GM12878 (cell line): ENCODE measurements at regions not wholly inside any gene's neighbourhood (a gene's known extent, or its start where the extent isn't known, plus 50 kb on each side); places are given as distances from the start of the nearest gene placed in this dataset.
"Not testable (repeated sequence)": the region's sequence is repeated elsewhere in the genome, so short reads cannot be mapped to it uniquely, and the experiment has no call there.

ENCODE experiments used
- ATAC-seq: fragments of 200-7000 bp; cut with Tn5 transposase; 3 replicates; pipeline ENCODE4 v1.9.1; 2020; ENCODE audit warnings: mild to moderate bottlenecking, moderate library complexity
- BruUV-seq: library from RNA; stranded (reverse); fragments of 400-500 nt; replicated peaks from 2 replicates; lab custom pipeline; 2021; lab: Mats Ljungman, UMichigan
- CTCF ChIA-PET: fragments of 300-600 bp; sonication (Branson Sonifier 250); formaldehyde crosslinking; extraction: SDS; loops from one replicate; lab custom pipeline; 2021; ENCODE audit warnings: inconsistent platforms; lab: Yijun Ruan, JAX
- POLR2A ChIA-PET: fragments of 350-600 bp; formaldehyde crosslinking; extraction: SDS; loops from one replicate; lab custom pipeline; 2021; ENCODE audit warnings: inconsistent platforms; lab: Charles Lee
- RAD21 ChIA-PET: fragments of 300-600 bp; sonication (Branson Sonifier 250); formaldehyde crosslinking; loops from one replicate; lab custom pipeline; 2023; ENCODE audit warnings: antibody characterized with exemption; ENCODE audit not compliant: unreplicated experiment; lab: Charles Lee
- SMC1A ChIA-PET: fragments of 300-600 bp; sonication (Branson Sonifier 250); formaldehyde crosslinking; loops from one replicate; lab custom pipeline; 2023; ENCODE audit not compliant: unreplicated experiment, uncharacterized antibody; lab: Charles Lee
- DNase-seq: peaks from one replicate; pipeline ENCODE4 v3.0.0-alpha.2; 2011; ENCODE audit warnings: low read depth, low spot score
- FAIRE-seq: peaks from 3 replicates; lab custom pipeline; 2011; peaks lifted over from hg19 to GRCh38; lab: Jason Lieb, UNC
- H2AFZ ChIP-seq: 2 replicates; pipeline ENCODE4 v1.6.0; 2011; ENCODE audit warnings: low read depth, low read length, control low read depth; ENCODE audit not compliant: control insufficient read depth
- H3K27ac ChIP-seq: 2 replicates; pipeline ENCODE4 v1.5.1; 2011; ENCODE audit warnings: control low read depth; ENCODE audit not compliant: control insufficient read depth, insufficient read depth
- H3K27me3 ChIP-seq, 2 experiments: replicated peaks in 1 of 2; 2 replicates each; pipeline versions ENCODE4 v1.6.0 to v1.6.1; 2011; ENCODE audit warnings: low read length in 1 of 2; ENCODE audit not compliant: control insufficient read depth in 2 of 2, insufficient read depth in 2 of 2
- H3K36me3 ChIP-seq, 2 experiments: 2 replicates each; pipeline ENCODE4 v1.5.1; 2011; ENCODE audit warnings: low read length in 1 of 2; ENCODE audit not compliant: control insufficient read depth in 2 of 2, insufficient read depth in 2 of 2
- H3K4me1 ChIP-seq: 2 replicates; pipeline ENCODE4 v1.6.1; 2011; ENCODE audit warnings: mild to moderate bottlenecking, low read length, moderate library complexity, mixed read lengths; ENCODE audit not compliant: control insufficient read depth, insufficient read depth
- H3K4me2 ChIP-seq: 2 replicates; pipeline ENCODE4 v1.6.0; 2011; ENCODE audit warnings: control low read depth; ENCODE audit not compliant: control insufficient read depth, insufficient read depth
- H3K4me3 ChIP-seq: fragments of 200-600 bp; sonication (generic); 2 replicates; pipeline ENCODE4 v1.5.1; 2016
- H3K79me2 ChIP-seq: 2 replicates; pipeline ENCODE4 v1.6.0; 2011; ENCODE audit warnings: low read length; ENCODE audit not compliant: control insufficient read depth, insufficient read depth
- H3K9ac ChIP-seq: 2 replicates; pipeline ENCODE4 v1.8.0; 2011; ENCODE audit warnings: low read length, control low read depth, mixed read lengths; ENCODE audit not compliant: control insufficient read depth, insufficient read depth
- H3K9me3 ChIP-seq: replicated peaks from 3 replicates; pipeline ENCODE4 v1.5.1; 2011; ENCODE audit warnings: mild to moderate bottlenecking, low read length; ENCODE audit not compliant: control insufficient read depth, insufficient read depth
- H4K20me1 ChIP-seq: 2 replicates; pipeline ENCODE4 v1.6.0; 2011; ENCODE audit not compliant: control insufficient read depth, insufficient read depth
- NFIC ChIP-seq: IDR thresholded peaks from 2 replicates; pipeline ENCODE4 v1.6.1; 2012; ENCODE audit warnings: low read depth, mild to moderate bottlenecking, inconsistent platforms, low read length, moderate library complexity
- RB1 ChIP-seq: fragments of 450-650 bp; formaldehyde crosslinking; IDR thresholded peaks from 2 replicates; pipeline ENCODE4 v1.6.1; 2017; ENCODE audit warnings: mild to moderate bottlenecking, borderline replicate concordance
- WRNIP1 ChIP-seq: IDR thresholded peaks from 2 replicates; pipeline ENCODE4 v1.6.1; 2011; ENCODE audit warnings: low read depth, low read length, improper control_type of control experiment, borderline replicate concordance
- ZNF592 ChIP-seq: fragments of 450-650 bp; IDR thresholded peaks from 2 replicates; pipeline ENCODE4 v1.6.1; 2017; ENCODE audit warnings: mild to moderate bottlenecking, moderate library complexity
- WGBS: methylation state at CpG from one replicate; pipeline ENCODE4 v1.1.6; 2016; ENCODE audit warnings: low lambda C conversion rate; ENCODE audit not compliant: insufficient replicate concordance, insufficient coverage; ENCODE audit errors: missing lambda C conversion rate; 5-methylcytosine and 5-hydroxymethylcytosine counted together
- in situ Hi-C: fragments of 300-500 bp; cut with MboI; formaldehyde crosslinking; loops from 9 replicates; pipeline ENCODE4 v1.14.3; 2018; ENCODE audit warnings: mixed read lengths
- intact Hi-C: fragments of 100-400 bp; cut with micrococcal nuclease; formaldehyde crosslinking; loops from one replicate; pipeline ENCODE4 v1.14.2; 2022; ENCODE audit not compliant: unreplicated experiment
- TF ChIP-seq, protein P1 (sequence below): fragments of 450-650 bp; IDR thresholded peaks from 2 replicates; pipeline ENCODE4 v1.6.1; 2017; ENCODE audit warnings: mild to moderate bottlenecking, moderate library complexity

- ATAC-seq, H2AFZ ChIP-seq, BruUV-seq, intact Hi-C loops, H3K4me1 ChIP-seq, H3K4me2 ChIP-seq, H3K79me2 ChIP-seq, RAD21 ChIA-PET, POLR2A ChIA-PET, H3K36me3 ChIP-seq, DNase-seq, SMC1A ChIA-PET, CTCF ChIA-PET, FAIRE-seq, H3K4me3 ChIP-seq, H3K9ac ChIP-seq, H3K9me3 ChIP-seq, H4K20me1 ChIP-seq, H3K27ac ChIP-seq, in situ Hi-C loops, H3K27me3 ChIP-seq: not testable (repeated sequence)
- 0% methylated on average over 1 of the region's 1 CpG for WGBS
Observed at GRCh38 chr1:118453856-118454255, 268.8 kb upstream of the SPAG17 start.

GRCh38 chr1:118445156-118445555 is 260.1 kb upstream of the SPAG17 start:
- intact Hi-C loops: no loop called here
- DNase-seq (no peak), FAIRE-seq (no peak), ATAC-seq (no peak)
- SMC1A ChIA-PET: no interaction called here
- Histone ChIP-seq H2AFZ (no peak overlapping the region), H3K79me2 (no peaks in the 10 kb centered on the region), H3K9me3 (no peaks in the 10 kb centered on the region), H3K4me1 (no peaks in the 10 kb centered on the region), H3K36me3 (no peaks in the 10 kb centered on the region), H3K27me3 (no peaks in the 10 kb centered on the region), H3K4me2 (no peak overlapping the region), H4K20me1 (no peaks in the 10 kb centered on the region), H3K9ac (no peak overlapping the region), H3K4me3 (no peak overlapping the region), H3K27ac (no peak overlapping the region)
- CTCF ChIA-PET: no interaction called here
- WGBS: 0% methylated on average over 1 of the region's 1 CpG
- RAD21 ChIA-PET: no interaction called here
- POLR2A ChIA-PET: no interaction called here
- no TSS peak for BruUV-seq
- in situ Hi-C loops: no loop called here
- TF ChIP-seq WRNIP1: no peak
- TF ChIP-seq ZNF592: no peak
- no peak for TF ChIP-seq NFIC
- no peak for TF ChIP-seq RB1
- TF ChIP-seq, protein P1, sequence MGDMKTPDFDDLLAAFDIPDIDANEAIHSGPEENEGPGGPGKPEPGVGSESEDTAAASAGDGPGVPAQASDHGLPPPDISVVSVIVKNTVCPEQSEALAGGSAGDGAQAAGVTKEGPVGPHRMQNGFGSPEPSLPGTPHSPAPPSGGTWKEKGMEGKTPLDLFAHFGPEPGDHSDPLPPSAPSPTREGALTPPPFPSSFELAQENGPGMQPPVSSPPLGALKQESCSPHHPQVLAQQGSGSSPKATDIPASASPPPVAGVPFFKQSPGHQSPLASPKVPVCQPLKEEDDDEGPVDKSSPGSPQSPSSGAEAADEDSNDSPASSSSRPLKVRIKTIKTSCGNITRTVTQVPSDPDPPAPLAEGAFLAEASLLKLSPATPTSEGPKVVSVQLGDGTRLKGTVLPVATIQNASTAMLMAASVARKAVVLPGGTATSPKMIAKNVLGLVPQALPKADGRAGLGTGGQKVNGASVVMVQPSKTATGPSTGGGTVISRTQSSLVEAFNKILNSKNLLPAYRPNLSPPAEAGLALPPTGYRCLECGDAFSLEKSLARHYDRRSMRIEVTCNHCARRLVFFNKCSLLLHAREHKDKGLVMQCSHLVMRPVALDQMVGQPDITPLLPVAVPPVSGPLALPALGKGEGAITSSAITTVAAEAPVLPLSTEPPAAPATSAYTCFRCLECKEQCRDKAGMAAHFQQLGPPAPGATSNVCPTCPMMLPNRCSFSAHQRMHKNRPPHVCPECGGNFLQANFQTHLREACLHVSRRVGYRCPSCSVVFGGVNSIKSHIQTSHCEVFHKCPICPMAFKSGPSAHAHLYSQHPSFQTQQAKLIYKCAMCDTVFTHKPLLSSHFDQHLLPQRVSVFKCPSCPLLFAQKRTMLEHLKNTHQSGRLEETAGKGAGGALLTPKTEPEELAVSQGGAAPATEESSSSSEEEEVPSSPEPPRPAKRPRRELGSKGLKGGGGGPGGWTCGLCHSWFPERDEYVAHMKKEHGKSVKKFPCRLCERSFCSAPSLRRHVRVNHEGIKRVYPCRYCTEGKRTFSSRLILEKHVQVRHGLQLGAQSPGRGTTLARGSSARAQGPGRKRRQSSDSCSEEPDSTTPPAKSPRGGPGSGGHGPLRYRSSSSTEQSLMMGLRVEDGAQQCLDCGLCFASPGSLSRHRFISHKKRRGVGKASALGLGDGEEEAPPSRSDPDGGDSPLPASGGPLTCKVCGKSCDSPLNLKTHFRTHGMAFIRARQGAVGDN: no peak
